Hematopoietic multipotent progenitor cell treated with erythropoietin and hydrocortisone succinate and interleukin-3 and kit ligand, for 15 days (in vitro differentiated cells): ENCODE measurements at regions not wholly inside any gene's neighbourhood (a gene's known extent, or its start where the extent isn't known, plus 50 kb on each side); places are given as distances from the start of the nearest gene placed in this dataset.

Experiments
- DNase-seq: peaks from one replicate; pipeline ENCODE4 v3.0.0-alpha.2; 2015; ENCODE audit warnings: low spot score

GRCh38 chr5:28214292-28214691 is 1175.9 kb upstream of the CDH9 start:
- no peak for DNase-seq

- DNase-seq: no peak
Measured at GRCh38 chr5:28208356-28208755, 1170.0 kb upstream of the CDH9 start.

DNA sequence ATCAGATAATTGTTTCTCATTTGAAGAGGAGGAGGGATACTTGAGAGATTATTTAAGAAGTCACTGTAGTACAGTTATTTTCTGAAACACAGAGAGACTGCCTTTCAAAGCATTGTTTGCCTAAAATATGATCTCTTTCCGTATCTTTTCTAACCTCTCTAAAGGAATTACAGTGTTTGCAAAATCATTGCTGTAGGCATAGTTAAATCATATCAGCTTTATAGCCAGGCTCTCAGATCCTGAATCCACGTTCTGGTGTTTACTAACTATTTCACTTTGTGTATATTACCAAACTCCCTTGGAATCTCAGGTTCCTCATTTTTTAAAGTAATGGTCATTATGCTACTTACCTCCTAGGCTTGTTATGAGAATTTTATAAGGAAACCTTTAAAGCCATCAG is 1151.6 kb upstream of the CDH9 start:
- no peak for DNase-seq

DNA sequence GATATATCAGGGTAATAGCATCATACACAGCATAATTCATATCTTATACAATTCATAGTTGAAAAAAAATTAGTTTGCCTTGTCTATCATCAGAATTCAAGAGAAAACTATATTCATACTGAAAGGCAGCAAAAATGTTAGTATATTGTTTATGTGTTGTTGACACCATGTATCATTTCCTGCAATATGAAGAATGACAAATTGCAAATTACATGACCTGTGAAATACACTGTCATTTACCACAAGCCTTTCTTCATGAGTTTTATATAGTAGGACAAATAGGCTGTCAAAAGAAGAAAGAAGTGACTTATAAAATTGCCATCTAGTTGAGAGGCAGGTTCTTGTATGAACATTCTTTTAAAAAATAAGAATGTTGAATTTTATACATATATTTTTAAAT is 1136.3 kb upstream of the CDH9 start:
- DNase-seq: no peak

- DNase-seq: no peak
Measured at GRCh38 chr5:28165096-28165495, 1126.7 kb upstream of the CDH9 start.

DNA sequence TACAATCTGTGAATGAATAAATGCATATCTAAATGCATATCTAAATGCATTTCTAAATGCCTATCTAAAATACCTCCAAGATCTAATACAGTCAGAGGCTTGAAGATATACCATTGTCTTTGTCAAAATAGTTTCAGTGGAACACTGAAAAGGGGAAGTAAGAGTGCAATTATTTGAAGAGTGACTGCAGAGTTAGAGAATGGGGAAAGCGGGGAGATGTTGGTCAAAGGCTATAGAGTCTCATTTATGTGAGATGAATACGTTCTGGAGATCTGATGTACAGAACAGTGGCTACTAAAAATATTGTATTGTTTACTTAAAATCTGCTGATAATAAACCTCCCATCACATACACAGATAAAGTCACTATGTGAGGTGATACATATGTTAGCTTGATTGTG is 1126.2 kb upstream of the CDH9 start:
- no peak for DNase-seq

DNA sequence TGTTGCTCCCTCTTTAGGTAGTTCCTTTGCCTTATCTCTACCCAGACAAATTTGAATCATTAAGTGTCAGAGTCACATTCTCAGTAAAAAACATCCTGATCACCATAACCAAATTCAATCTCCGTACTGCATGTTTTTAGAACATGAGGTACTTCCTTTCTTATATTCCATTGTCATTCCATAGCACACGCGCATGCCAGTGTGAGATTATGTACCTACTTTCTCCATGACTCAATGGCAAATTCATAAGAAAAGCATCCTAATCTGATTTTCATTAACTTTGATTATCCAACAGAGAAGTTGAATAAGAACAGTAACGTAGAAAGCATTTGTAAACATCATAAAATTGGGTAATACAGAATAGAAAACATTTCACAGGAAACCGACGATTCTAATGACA is 1118.6 kb upstream of the CDH9 start:
- DNase-seq: no peak

GRCh38 chr5:28143519-28143918 is 1105.1 kb upstream of the CDH9 start:
- no peak for DNase-seq

GRCh38 chr5:28132151-28132550 is 1093.8 kb upstream of the CDH9 start:
- no peak for DNase-seq

GRCh38 chr5:28117691-28118090 is 1079.3 kb upstream of the CDH9 start:
- no peak for DNase-seq

DNA sequence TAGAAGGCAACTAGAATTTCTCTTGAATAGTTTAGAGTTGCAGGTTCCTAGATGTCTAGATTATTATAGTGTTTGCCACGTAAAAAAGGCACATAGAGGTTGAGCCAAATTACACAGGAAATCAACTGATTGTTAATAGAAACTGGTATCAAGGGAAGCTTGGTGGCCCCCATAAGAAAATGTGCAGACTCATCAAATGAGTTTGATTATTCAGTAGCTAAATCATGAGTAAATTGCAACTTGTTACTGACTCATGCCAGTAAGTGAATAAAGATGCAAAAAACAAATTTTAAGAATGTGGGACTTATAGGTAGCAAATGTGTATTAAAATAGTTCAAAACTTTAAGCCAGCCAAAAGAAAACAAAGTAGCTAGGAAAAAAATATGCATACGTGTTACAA is 1078.9 kb upstream of the CDH9 start:
- no peak for DNase-seq

DNA sequence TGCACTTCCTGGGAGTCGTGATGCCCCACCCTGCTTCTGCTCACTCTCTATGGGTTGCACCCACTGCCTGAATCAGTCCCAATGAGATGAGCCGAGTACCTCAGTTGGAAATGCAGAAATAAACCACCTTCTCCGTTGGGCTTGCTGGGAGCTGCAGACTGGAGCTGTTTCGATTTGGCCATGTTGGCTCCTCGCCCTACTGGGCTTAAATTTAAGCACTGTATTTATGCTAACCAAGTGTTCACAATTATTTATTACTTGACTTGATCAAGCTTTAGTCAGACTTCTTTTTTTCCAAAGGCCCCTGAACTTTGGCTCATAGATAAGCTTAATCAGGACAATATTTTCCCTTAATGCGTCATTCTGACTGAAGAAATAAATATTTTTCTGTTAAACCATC is 1072.4 kb upstream of the CDH9 start:
- DNase-seq: no peak

DNA sequence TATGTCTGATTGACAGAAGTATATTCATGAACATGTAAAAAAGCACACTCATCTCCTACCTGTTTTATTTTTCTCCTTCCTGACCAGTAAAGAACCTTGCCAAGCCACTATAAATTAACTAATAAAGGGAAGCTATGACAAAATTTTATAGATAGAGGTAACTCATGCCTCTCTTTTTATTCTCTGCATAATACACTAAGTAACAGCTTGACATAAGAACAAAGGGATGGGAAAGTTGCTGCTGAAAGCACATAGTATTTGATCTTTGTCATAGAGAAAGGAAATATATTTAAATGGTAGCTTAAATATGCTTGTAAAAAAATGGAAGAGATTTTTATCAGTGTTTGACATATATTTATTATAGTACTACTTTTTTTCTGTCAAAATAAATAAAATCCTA is 1065.7 kb upstream of the CDH9 start:
- DNase-seq: no peak

DNA sequence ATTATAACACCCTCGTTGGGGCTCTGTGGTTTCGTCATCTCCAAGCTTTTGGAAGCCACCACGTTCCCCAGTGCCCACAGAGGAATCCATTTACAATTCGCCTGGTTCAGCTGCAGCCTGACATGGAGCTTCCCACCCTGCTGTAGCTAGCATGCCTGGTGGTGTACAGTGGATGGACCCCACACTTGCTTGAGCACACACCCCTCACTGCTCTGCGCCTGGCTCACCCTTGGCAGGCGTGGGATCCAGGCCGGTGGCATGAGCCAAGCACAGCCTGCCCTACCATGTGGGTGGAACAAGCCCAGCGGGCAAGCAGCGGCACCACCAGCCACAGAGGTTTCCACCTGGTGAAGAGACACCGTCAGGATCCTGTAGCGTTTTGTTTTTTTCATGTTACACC is 1045.7 kb upstream of the CDH9 start:
- no peak for DNase-seq

DNA sequence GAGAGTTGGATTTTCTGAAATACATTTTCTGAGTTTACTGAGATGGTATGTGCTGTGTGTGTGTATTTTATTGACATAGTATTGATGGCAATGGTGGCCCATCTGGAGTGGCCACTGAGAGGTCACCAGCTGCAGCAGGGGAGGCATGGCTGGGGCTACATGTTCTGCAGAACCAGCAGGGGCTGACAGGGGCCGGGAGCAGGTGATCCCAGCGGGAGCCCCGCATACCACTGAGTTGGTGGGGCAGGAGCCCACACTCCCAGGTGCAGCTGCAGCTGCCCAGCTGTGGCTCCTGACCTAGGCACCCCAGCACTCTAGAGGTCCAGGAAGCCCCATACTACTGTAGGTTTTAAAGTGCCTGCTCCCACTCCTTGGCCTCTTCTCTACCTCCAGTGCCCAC is 1044.2 kb upstream of the CDH9 start:
- no peak for DNase-seq

- DNase-seq: no peak
Measured at GRCh38 chr5:28077291-28078240, 1039.2 kb upstream of the CDH9 start.

GRCh38 chr5:28066856-28067255 is 1028.5 kb upstream of the CDH9 start:
- DNase-seq: no peak

DNA sequence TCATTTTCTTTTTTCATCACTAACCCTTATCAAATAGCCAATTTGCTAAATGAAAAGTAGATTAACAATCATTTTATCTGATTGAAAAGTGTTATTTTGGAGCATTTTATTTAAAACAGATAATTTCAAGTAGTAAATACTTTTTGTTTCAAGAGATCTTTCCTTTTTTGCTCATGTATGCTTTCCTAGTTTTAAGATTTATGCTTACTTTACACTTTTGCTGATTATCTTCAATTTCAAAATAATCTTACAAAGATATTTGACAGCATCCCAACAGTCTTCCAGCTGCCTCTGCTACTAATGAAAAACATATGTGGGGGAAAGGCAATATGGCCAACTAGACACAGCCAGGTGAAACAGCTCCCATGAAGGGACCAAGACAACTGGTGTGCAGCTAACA is 1027.3 kb upstream of the CDH9 start:
- no peak for DNase-seq

DNA sequence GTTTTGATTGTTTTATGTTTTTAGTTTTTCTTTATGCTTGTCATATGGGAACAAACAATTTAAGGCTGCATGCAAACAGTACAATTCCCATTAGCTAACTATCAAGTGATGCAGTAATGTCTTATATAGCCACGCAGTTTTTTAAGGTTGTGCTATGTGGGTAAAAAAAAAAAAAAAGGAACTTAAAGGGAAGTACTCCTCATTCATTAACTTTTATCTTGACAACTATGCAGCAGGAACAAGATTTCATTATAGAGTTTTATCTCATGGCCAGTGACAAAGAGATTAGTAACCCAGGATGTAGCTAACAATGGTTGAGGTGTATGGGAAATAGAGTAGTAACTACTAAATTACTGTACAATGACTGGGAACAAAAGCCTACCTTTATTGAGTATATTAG is 1008.2 kb upstream of the CDH9 start:
- no peak for DNase-seq

- no peak for DNase-seq
Measured at GRCh38 chr5:28027851-28028250, 989.5 kb upstream of the CDH9 start.

GRCh38 chr5:28017178-28017577 is 978.8 kb upstream of the CDH9 start:
- no peak for DNase-seq

- peak; percentile 9 for DNase-seq
Measured at GRCh38 chr5:28014779-28015178, 976.4 kb upstream of the CDH9 start.

DNA sequence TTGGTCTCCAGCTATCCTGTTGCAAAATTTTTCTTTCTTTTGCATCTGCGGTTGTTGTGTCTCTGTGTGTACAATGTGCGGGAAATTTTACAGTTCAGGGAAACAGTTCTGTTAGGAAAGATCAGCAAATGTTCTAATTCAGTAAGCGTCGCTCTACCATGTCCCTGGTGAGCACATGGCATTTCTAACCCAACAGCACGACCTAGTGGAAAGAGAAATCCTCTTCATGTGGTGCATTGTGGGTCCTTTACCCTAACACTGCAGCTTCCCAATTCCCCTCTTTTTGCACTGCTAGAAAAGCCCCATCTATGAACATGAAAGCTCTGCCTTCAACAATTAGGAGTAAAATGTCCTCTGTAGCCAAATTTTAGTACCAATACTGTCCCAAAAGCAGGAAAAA is 974.2 kb upstream of the CDH9 start:
- no peak for DNase-seq

GRCh38 chr5:28009576-28009975 is 971.2 kb upstream of the CDH9 start:
- DNase-seq: no peak
